WERI-Rb-1 (cell line): ENCODE measurements at regions not wholly inside any gene's neighbourhood (a gene's known extent, or its start where the extent isn't known, plus 50 kb on each side); places are given as distances from the start of the nearest gene placed in this dataset.

ENCODE experiments used
- DNase-seq: peaks from one replicate; pipeline ENCODE4 v3.0.0-alpha.2; 2020
- H3K27ac ChIP-seq: fragments of 250-450 bp; sonication (Bioruptor Pico); 2 replicates; pipeline ENCODE4 v1.5.1; 2020; ENCODE audit warnings: mild to moderate bottlenecking, moderate library complexity
- H3K27me3 ChIP-seq: fragments of 250-450 bp; sonication (Bioruptor Pico); 2 replicates; pipeline ENCODE4 v1.5.1; 2021; ENCODE audit warnings: mild to moderate bottlenecking, low read depth, moderate library complexity; ENCODE audit not compliant: insufficient read depth, severe bottlenecking
- H3K36me3 ChIP-seq: fragments of 250-450 bp; sonication (Bioruptor Pico); 2 replicates; pipeline ENCODE4 v1.5.1; 2020; ENCODE audit warnings: mild to moderate bottlenecking, moderate library complexity
- H3K4me3 ChIP-seq: 2 replicates; pipeline ENCODE4 v1.5.1; 2011; ENCODE audit warnings: low read depth, mild to moderate bottlenecking, control low read depth, low read length
- H3K9me3 ChIP-seq: fragments of 250-450 bp; sonication (Bioruptor Pico); 2 replicates; pipeline ENCODE4 v1.5.1; 2021; ENCODE audit warnings: mild to moderate bottlenecking, moderate library complexity; ENCODE audit not compliant: severe bottlenecking
- TF ChIP-seq, protein P1 (sequence below): IDR thresholded peaks from 2 replicates; pipeline ENCODE4 v1.5.1; 2011; ENCODE audit warnings: low read depth, mild to moderate bottlenecking, control low read depth, inconsistent platforms, low read length

DNA sequence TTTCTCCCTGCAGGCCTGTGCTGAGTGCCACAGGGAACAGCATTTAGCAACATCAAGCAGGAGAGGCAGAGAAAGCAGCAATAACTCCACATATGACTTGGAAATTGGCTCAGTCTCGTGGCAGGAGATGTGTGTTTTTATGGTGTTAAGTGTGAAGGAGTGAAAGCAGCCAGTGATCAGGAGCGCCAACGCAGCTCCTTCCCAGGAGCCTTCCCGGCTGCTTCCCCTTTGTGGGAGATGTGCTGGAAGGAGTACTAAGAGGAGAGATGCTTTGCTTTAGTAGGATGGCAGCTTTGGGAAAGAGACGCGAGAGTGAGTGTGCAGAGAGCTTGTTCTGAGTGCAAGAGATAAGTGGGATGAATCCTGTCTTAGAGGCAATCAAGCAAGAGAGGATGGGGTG is 54.7 kb upstream of the KIRREL3 start:
- H3K9me3 ChIP-seq = no peaks in the 10 kb centered on the region

DNA sequence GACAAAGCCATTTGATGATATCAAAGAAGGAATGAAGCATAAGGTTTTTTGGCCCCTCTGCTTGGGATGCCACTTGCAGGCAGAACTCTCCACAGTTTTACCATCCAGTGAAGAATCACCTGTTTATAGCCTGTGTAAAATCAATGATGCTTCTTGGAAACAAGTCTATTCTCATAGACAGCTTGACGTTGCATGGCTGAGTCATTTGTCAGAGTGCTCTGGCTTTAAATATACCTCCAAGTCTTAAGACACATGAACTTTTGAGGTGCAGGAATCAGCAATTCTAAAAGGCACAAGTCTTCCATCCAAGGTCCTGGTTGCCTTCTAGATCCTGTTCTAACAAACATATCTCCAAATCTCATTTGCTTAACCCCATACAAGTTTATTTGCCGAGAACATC is 53.6 kb upstream of the KIRREL3 start:
- DNase-seq = no peak
- TF ChIP-seq, protein P1, sequence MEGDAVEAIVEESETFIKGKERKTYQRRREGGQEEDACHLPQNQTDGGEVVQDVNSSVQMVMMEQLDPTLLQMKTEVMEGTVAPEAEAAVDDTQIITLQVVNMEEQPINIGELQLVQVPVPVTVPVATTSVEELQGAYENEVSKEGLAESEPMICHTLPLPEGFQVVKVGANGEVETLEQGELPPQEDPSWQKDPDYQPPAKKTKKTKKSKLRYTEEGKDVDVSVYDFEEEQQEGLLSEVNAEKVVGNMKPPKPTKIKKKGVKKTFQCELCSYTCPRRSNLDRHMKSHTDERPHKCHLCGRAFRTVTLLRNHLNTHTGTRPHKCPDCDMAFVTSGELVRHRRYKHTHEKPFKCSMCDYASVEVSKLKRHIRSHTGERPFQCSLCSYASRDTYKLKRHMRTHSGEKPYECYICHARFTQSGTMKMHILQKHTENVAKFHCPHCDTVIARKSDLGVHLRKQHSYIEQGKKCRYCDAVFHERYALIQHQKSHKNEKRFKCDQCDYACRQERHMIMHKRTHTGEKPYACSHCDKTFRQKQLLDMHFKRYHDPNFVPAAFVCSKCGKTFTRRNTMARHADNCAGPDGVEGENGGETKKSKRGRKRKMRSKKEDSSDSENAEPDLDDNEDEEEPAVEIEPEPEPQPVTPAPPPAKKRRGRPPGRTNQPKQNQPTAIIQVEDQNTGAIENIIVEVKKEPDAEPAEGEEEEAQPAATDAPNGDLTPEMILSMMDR = no peak
- Histone ChIP-seq H3K27me3 (no peaks in the 10 kb centered on the region), H3K36me3 (no peaks in the 10 kb centered on the region), H3K4me3 (no peak overlapping the region), H3K27ac (no peak overlapping the region), H3K9me3 (no peaks in the 10 kb centered on the region)

More for the DNA sequence above, 54.7 kb upstream of the KIRREL3 start:
- Histone ChIP-seq H3K27ac (no peak overlapping the region), H3K27me3 (no peaks in the 10 kb centered on the region), H3K36me3 (no peaks in the 10 kb centered on the region), H3K4me3 (no peak overlapping the region)
- TF ChIP-seq, protein P1 = no peak
- DNase-seq = no peak

DNA sequence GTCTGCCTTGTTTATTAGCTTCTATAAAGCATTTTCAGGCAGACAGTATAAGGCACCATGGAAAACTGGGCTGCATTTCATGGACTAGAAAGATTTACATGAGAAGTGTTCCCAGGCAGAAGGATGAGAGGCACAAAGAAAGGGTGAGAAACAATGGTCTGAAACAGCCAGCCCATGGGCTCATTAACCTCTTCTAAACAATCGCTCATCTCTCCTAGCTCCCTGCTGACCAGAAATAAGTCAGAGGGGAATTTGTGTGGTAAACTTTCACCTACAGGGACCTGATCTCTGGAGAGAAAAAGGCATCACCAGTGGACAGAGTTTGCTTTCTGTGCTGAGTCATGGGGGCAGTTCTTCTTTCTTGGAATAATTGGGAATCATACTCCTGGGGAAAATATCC is 51.8 kb upstream of the KIRREL3 start:
- H3K27ac ChIP-seq = no peak overlapping the region
- no peak for DNase-seq

More for the DNA sequence above, 51.8 kb upstream of the KIRREL3 start:
- no peaks in the 10 kb centered on the region for H3K36me3 ChIP-seq
- H3K9me3 ChIP-seq = no peaks in the 10 kb centered on the region
- TF ChIP-seq, protein P1 = no peak
- no peaks in the 10 kb centered on the region for H3K27me3 ChIP-seq
- H3K4me3 ChIP-seq = no peak overlapping the region
